ENCODE measurements at regions not wholly inside any gene's neighbourhood (a gene's known extent, or its start where the extent isn't known, plus 50 kb on each side); places are given as distances from the start of the nearest gene placed in this dataset.

GRCh38 chr20:51166489-51166888 is 143.6 kb upstream of the KCNG1 start:
- H3K4me3 ChIP-seq = no peak overlapping the region
- H3K27ac ChIP-seq = no peak overlapping the region
- DNase-seq = no peak
- H3K36me3 ChIP-seq (replicated peaks in 1 of 2) = no peaks in the 10 kb centered on the region
- no peaks in the 10 kb centered on the region for H3K27me3 ChIP-seq
- WGBS, 4 donors = 43 to 67% (median 61%) methylated on average over 3 of the region's 3 CpGs
- H3K4me1 ChIP-seq (replicated peaks in 1 of 2) = no peaks in the 10 kb centered on the region
- no peaks in the 10 kb centered on the region for H3K9me3 ChIP-seq (replicated peaks in 1 of 3)
- no peak for TF ChIP-seq POLR2A (IDR thresholded peaks at IDR 0.05)
- TF ChIP-seq, protein P1, sequence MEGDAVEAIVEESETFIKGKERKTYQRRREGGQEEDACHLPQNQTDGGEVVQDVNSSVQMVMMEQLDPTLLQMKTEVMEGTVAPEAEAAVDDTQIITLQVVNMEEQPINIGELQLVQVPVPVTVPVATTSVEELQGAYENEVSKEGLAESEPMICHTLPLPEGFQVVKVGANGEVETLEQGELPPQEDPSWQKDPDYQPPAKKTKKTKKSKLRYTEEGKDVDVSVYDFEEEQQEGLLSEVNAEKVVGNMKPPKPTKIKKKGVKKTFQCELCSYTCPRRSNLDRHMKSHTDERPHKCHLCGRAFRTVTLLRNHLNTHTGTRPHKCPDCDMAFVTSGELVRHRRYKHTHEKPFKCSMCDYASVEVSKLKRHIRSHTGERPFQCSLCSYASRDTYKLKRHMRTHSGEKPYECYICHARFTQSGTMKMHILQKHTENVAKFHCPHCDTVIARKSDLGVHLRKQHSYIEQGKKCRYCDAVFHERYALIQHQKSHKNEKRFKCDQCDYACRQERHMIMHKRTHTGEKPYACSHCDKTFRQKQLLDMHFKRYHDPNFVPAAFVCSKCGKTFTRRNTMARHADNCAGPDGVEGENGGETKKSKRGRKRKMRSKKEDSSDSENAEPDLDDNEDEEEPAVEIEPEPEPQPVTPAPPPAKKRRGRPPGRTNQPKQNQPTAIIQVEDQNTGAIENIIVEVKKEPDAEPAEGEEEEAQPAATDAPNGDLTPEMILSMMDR (IDR thresholded peaks at IDR 0.05) = no peak
- intact Hi-C loops (cut with DNase I) = no loop called here

- intact Hi-C loops (cut with DNase I) = no loop called here
- DNase-seq = no peak
- H3K4me3 ChIP-seq = no peak overlapping the region
- H3K27me3 ChIP-seq = no peaks in the 10 kb centered on the region
- H3K27ac ChIP-seq = no peak overlapping the region
- WGBS, 4 donors = 63 to 80% (median 76%) methylated on average over 9 of the region's 9 CpGs
- no peaks in the 10 kb centered on the region for H3K36me3 ChIP-seq (replicated peaks in 1 of 2)
- no peaks in the 10 kb centered on the region for H3K9me3 ChIP-seq (replicated peaks in 1 of 3)
- TF ChIP-seq, protein P1 (IDR thresholded peaks at IDR 0.05) = no peak
- TF ChIP-seq POLR2A (IDR thresholded peaks at IDR 0.05) = no peak
- no peaks in the 10 kb centered on the region for H3K4me1 ChIP-seq (replicated peaks in 1 of 2)
Measured at GRCh38 chr20:51165131-51165530, 142.2 kb upstream of the KCNG1 start.

DNA sequence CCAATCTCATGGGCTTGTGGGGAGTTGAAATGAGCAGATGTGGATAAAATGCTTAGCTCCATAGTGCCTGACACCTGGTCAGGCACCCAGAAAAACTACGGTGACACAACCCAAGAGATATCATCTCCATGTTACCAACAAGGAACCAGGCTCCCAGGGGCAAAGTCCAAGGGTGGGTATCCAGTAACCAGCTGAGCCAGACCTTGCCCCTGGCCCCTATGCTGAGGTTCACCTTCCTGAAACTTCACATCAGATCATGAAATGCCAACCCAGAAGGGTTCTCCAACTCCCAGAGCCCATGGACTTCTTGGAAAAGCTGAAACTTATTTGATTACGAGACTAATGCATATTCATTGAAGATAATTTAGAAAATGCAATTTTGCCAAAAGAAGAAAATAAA is 141.8 kb upstream of the KCNG1 start:
- Histone ChIP-seq H3K27ac (no peak overlapping the region), H3K4me1 (replicated peaks in 1 of 2) (no peaks in the 10 kb centered on the region), H3K4me3 (no peak overlapping the region), H3K27me3 (no peaks in the 10 kb centered on the region), H3K9me3 (replicated peaks in 1 of 3) (no peaks in the 10 kb centered on the region), H3K36me3 (replicated peaks in 1 of 2) (no peaks in the 10 kb centered on the region)
- WGBS, 4 donors = 71 to 87% (median 83%) methylated on average over 1 to 2 of the region's 2 CpGs
- intact Hi-C loops (cut with DNase I) = no loop called here
- TF ChIP-seq POLR2A (IDR thresholded peaks at IDR 0.05) = no peak
- TF ChIP-seq, protein P1 (IDR thresholded peaks at IDR 0.05) = no peak
- DNase-seq = no peak

GRCh38 chr20:51163996-51164600 is 141.2 kb upstream of the KCNG1 start:
- intact Hi-C loops (cut with DNase I) = no loop called here
- Histone ChIP-seq H3K4me3 (no peak overlapping the region), H3K36me3 (replicated peaks in 1 of 2) (no peaks in the 10 kb centered on the region), H3K4me1 (replicated peaks in 1 of 2) (no peaks in the 10 kb centered on the region), H3K27ac (no peak overlapping the region), H3K9me3 (replicated peaks in 1 of 3) (no peaks in the 10 kb centered on the region), H3K27me3 (no peaks in the 10 kb centered on the region)
- WGBS, 4 donors = 48 to 73% (median 67%) methylated on average over 8 to 13 of the region's 13 CpGs
- no peak for DNase-seq
- TF ChIP-seq, protein P1 (IDR thresholded peaks at IDR 0.05) = no peak
- TF ChIP-seq POLR2A (IDR thresholded peaks at IDR 0.05) = no peak

All from adrenal gland (tissue), 9 donors.